ENCODE measurements at regions not wholly inside any gene's neighbourhood (a gene's known extent, or its start where the extent isn't known, plus 50 kb on each side); places are given as distances from the start of the nearest gene placed in this dataset.

- Histone ChIP-seq H3K4me1 (replicated peaks in 1 of 4; ENCODE audit: control insufficient read depth in 3 of 4, insufficient read depth in 4 of 4, low read length in 3 of 4) (no peaks in the 10 kb centered on the region), H4K91ac (replicated peaks; ENCODE audit: insufficient read length, low read length) (no peak overlapping the region), H2BK15ac (ENCODE audit: low read length) (no peak overlapping the region), H3K4me3 (ENCODE audit: extremely low read depth in 1 of 4, insufficient read depth in 2 of 4, low read depth in 3 of 4, low read length in 4 of 4) (no peak overlapping the region), H3K23ac (ENCODE audit: insufficient read length) (no peak overlapping the region), H3K14ac (ENCODE audit: insufficient read length) (no peak overlapping the region), H2AK5ac (ENCODE audit: low read depth, low read length) (no peak overlapping the region), H4K8ac (ENCODE audit: extremely low read depth, insufficient read depth, low read length) (no peak overlapping the region), H3K23me2 (ENCODE audit: low read depth, low read length) (no peaks in the 10 kb centered on the region), H3K27me3 (replicated peaks in 1 of 4; ENCODE audit: control insufficient read depth in 3 of 4, extremely low read depth in 1 of 4, insufficient read depth in 3 of 4, low read length in 3 of 4) (no peaks in the 10 kb centered on the region), H4K20me1 (replicated peaks in 1 of 2; ENCODE audit: control insufficient read depth in 1 of 2, insufficient read depth in 2 of 2, low read length in 2 of 2) (no peaks in the 10 kb centered on the region), H2BK12ac (ENCODE audit: low read depth, low read length) (no peak overlapping the region), H2BK120ac (replicated peaks; ENCODE audit: low read depth, low read length) (no peak overlapping the region), H3K56ac (replicated peaks; ENCODE audit: insufficient read length, low read depth, low read length) (no peak overlapping the region), H2BK5ac (ENCODE audit: low read depth, low read length) (no peak overlapping the region), H3K4ac (replicated peaks; ENCODE audit: insufficient read length, low read depth, low read length) (no peak overlapping the region), H3K27ac (ENCODE audit: low read depth, low read length) (no peak overlapping the region), H2BK20ac (ENCODE audit: low read length) (no peak overlapping the region), H2AFZ (ENCODE audit: low read length) (no peak overlapping the region), H3K79me1 (ENCODE audit: low read depth, low read length) (no peaks in the 10 kb centered on the region), H3K18ac (ENCODE audit: extremely low read depth, low read length) (no peak overlapping the region), H3K4me2 (ENCODE audit: insufficient read depth in 1 of 2, low read depth in 2 of 2, low read length in 2 of 2) (no peak overlapping the region), H3K36me3 (ENCODE audit: control insufficient read depth in 2 of 4, insufficient read depth in 4 of 4, low read length in 3 of 4) (no peaks in the 10 kb centered on the region), H4K5ac (ENCODE audit: insufficient read length, low read depth, low read length) (no peak overlapping the region), H3K79me2 (ENCODE audit: control insufficient read depth in 1 of 2, insufficient read depth in 2 of 2, low read length in 2 of 2) (no peaks in the 10 kb centered on the region), H3K9ac (replicated peaks in 1 of 4; ENCODE audit: extremely low read depth in 1 of 4, low read depth in 3 of 4, low read length in 3 of 4) (no peak overlapping the region), H3K9me3 (ENCODE audit: insufficient read depth in 2 of 2, low read depth in 1 of 2, low read length in 1 of 2) (no peaks in the 10 kb centered on the region)
- CTCF ChIA-PET (ENCODE audit: partially characterized antibody), result interaction anchor here (1.1 kb wide), 1 partner anchor 143 kb away, joined by 3 read pairs; no protein-coding TSS in a partner anchor
- 93% methylated on average over 1 of the region's 1 CpG; no CpG with 5 or more reads in 1 of the 2 experiments for WGBS, 2 experiments (ENCODE audit: extremely low coverage in 1 of 2, insufficient coverage in 1 of 2, insufficient read length in 1 of 2, insufficient replicate concordance in 2 of 2, low coverage in 1 of 2, low lambda C conversion rate in 2 of 2, missing lambda C conversion rate in 1 of 2)
- DNase-seq (ENCODE audit: low read depth in 1 of 2, low spot score in 2 of 2) (no peak), FAIRE-seq (no peak)
- POLR2A ChIA-PET (ENCODE audit: partially characterized antibody), result no interaction called here
- TF ChIP-seq KDM1A (IDR thresholded peaks at IDR 0.05; ENCODE audit: borderline replicate concordance, low read length), result no peak
- TF ChIP-seq HDAC6 (IDR thresholded peaks at IDR 0.05; ENCODE audit: low read depth, low read length), result no peak
- TF ChIP-seq ATF2 (IDR thresholded peaks at IDR 0.05; ENCODE audit: low read length), result no peak
- TF ChIP-seq CHD1 (IDR thresholded peaks at IDR 0.05; ENCODE audit: low read depth, low read length), result no peak
Measured at GRCh38 chr5:128021411-128021810, 62.2 kb upstream of the SLC12A2 start.
